ENCODE measurements at regions not wholly inside any gene's neighbourhood (a gene's known extent, or its start where the extent isn't known, plus 50 kb on each side); places are given as distances from the start of the nearest gene placed in this dataset.

- CTCF ChIA-PET, result no interaction called here
- no peaks in the 10 kb centered on the region for H3K9me3 Mint-ChIP-seq (ENCODE audit: unreplicated experiment)
- BruUV-seq (replicated peaks), result no TSS peak
- intact Hi-C loops (cut with micrococcal nuclease), result no loop called here
- no peaks in the 10 kb centered on the region for H3K36me3 Mint-ChIP-seq (ENCODE audit: insufficient read depth, unreplicated experiment)
- DNase-seq (ENCODE audit: unreplicated experiment), result no peak
- no peak for TF ChIP-seq CTCF (IDR thresholded peaks at IDR 0.05; ENCODE audit: unreplicated experiment)
- no peak overlapping the region for H3K4me3 Mint-ChIP-seq (ENCODE audit: unreplicated experiment)
- no peak overlapping the region for H3K27ac Mint-ChIP-seq (ENCODE audit: low read depth, unreplicated experiment)
- POLR2A ChIA-PET, result no interaction called here
- H3K4me1 Mint-ChIP-seq (ENCODE audit: insufficient read depth, unreplicated experiment), result no peaks in the 10 kb centered on the region
- no peaks in the 10 kb centered on the region for H3K27me3 Mint-ChIP-seq (ENCODE audit: insufficient read depth, unreplicated experiment)
Observed at GRCh38 chr12:73612551-73612950, 925.1 kb upstream of the ATXN7L3B start.

- H3K9me3 Mint-ChIP-seq (ENCODE audit: unreplicated experiment), result no peaks in the 10 kb centered on the region
- H3K4me3 Mint-ChIP-seq (ENCODE audit: unreplicated experiment), result no peak overlapping the region
- BruUV-seq (replicated peaks), result no TSS peak
- intact Hi-C loops (cut with micrococcal nuclease), result no loop called here
- ChIA-PET POLR2A (interaction anchor here (1.2 kb wide), 1 partner anchor 324 kb away, joined by 3 read pairs; no protein-coding TSS in a partner anchor), CTCF (no interaction called here)
- no peak for TF ChIP-seq CTCF (IDR thresholded peaks at IDR 0.05; ENCODE audit: unreplicated experiment)
- H3K27me3 Mint-ChIP-seq (ENCODE audit: insufficient read depth, unreplicated experiment), result no peaks in the 10 kb centered on the region
- no peak for DNase-seq (ENCODE audit: unreplicated experiment)
- no peaks in the 10 kb centered on the region for H3K36me3 Mint-ChIP-seq (ENCODE audit: insufficient read depth, unreplicated experiment)
- H3K4me1 Mint-ChIP-seq (ENCODE audit: insufficient read depth, unreplicated experiment), result no peaks in the 10 kb centered on the region
- no peak overlapping the region for H3K27ac Mint-ChIP-seq (ENCODE audit: low read depth, unreplicated experiment)
Observed at GRCh38 chr12:73623421-73623820, 914.2 kb upstream of the ATXN7L3B start.

GRCh38 chr12:73625226-73625625 lies 912.4 kb upstream of the ATXN7L3B start:
- H3K27me3 Mint-ChIP-seq (ENCODE audit: insufficient read depth, unreplicated experiment), result no peaks in the 10 kb centered on the region
- intact Hi-C loops (cut with micrococcal nuclease), result no loop called here
- no peak for DNase-seq (ENCODE audit: unreplicated experiment)
- no peaks in the 10 kb centered on the region for H3K36me3 Mint-ChIP-seq (ENCODE audit: insufficient read depth, unreplicated experiment)
- no peaks in the 10 kb centered on the region for H3K4me1 Mint-ChIP-seq (ENCODE audit: insufficient read depth, unreplicated experiment)
- no peak overlapping the region for H3K4me3 Mint-ChIP-seq (ENCODE audit: unreplicated experiment)
- no TSS peak for BruUV-seq (replicated peaks)
- H3K9me3 Mint-ChIP-seq (ENCODE audit: unreplicated experiment), result no peaks in the 10 kb centered on the region
- POLR2A ChIA-PET, result no interaction called here
- CTCF ChIA-PET, result no interaction called here
- no peak overlapping the region for H3K27ac Mint-ChIP-seq (ENCODE audit: low read depth, unreplicated experiment)
- TF ChIP-seq CTCF (IDR thresholded peaks at IDR 0.05; ENCODE audit: unreplicated experiment), result no peak

- ChIA-PET CTCF (no interaction called here), POLR2A (no interaction called here)
- no peaks in the 10 kb centered on the region for H3K36me3 Mint-ChIP-seq (ENCODE audit: insufficient read depth, unreplicated experiment)
- no TSS peak for BruUV-seq (replicated peaks)
- no peak for DNase-seq (ENCODE audit: unreplicated experiment)
- no peak for TF ChIP-seq CTCF (IDR thresholded peaks at IDR 0.05; ENCODE audit: unreplicated experiment)
- H3K27me3 Mint-ChIP-seq (ENCODE audit: insufficient read depth, unreplicated experiment), result no peaks in the 10 kb centered on the region
- no peak overlapping the region for H3K4me3 Mint-ChIP-seq (ENCODE audit: unreplicated experiment)
- H3K9me3 Mint-ChIP-seq (ENCODE audit: unreplicated experiment), result no peaks in the 10 kb centered on the region
- intact Hi-C loops (cut with micrococcal nuclease), result no loop called here
- no peaks in the 10 kb centered on the region for H3K4me1 Mint-ChIP-seq (ENCODE audit: insufficient read depth, unreplicated experiment)
- H3K27ac Mint-ChIP-seq (ENCODE audit: low read depth, unreplicated experiment), result no peak overlapping the region
Observed at GRCh38 chr12:73629171-73629570, 908.5 kb upstream of the ATXN7L3B start.
